HG03108 (cell line): ENCODE measurements at regions not wholly inside any gene's neighbourhood (a gene's known extent, or its start where the extent isn't known, plus 50 kb on each side); places are given as distances from the start of the nearest gene placed in this dataset.

Experiments used
- ATAC-seq: cut with Tn5 transposase; IDR thresholded peaks from one replicate; pipeline ENCODE4 v1.9.1; 2021; ENCODE audit warnings: moderate library complexity; ENCODE audit not compliant: unreplicated experiment

GRCh38 chr11:45556851-45557707 lies 108.3 kb downstream of the CHST1 start:
- ATAC-seq: no peak

- no peak for ATAC-seq
Observed at GRCh38 chr11:45554230-45554967, 111.0 kb downstream of the CHST1 start.

GRCh38 chr11:45553383-45553936 lies 112.0 kb downstream of the CHST1 start:
- no peak for ATAC-seq

GRCh38 chr11:45551191-45551713 lies 114.2 kb downstream of the CHST1 start:
- ATAC-seq: no peak

GRCh38 chr11:45549257-45549656 lies 116.2 kb downstream of the CHST1 start:
- no peak for ATAC-seq

GRCh38 chr11:45546366-45546765 lies 119.1 kb downstream of the CHST1 start:
- no peak for ATAC-seq

- ATAC-seq: no peak
Observed at GRCh38 chr11:45544826-45545225, 120.6 kb downstream of the CHST1 start.

GRCh38 chr11:45543808-45544422 lies 121.5 kb downstream of the CHST1 start:
- no peak for ATAC-seq

GRCh38 chr11:45543081-45543480 lies 122.3 kb downstream of the CHST1 start:
- ATAC-seq: no peak

GRCh38 chr11:45541693-45542434 lies 123.6 kb downstream of the CHST1 start:
- ATAC-seq: no peak

GRCh38 chr11:45538939-45539338 lies 126.5 kb downstream of the CHST1 start:
- ATAC-seq: no peak

- no peak for ATAC-seq
Observed at GRCh38 chr11:45538363-45538762, 127.1 kb downstream of the CHST1 start.

- ATAC-seq: no peak
Observed at GRCh38 chr11:45537614-45538013, 127.8 kb downstream of the CHST1 start.

GRCh38 chr11:45535033-45535432 lies 130.4 kb downstream of the CHST1 start:
- ATAC-seq: no peak

- ATAC-seq: no peak
Observed at GRCh38 chr11:45534132-45534531, 131.3 kb downstream of the CHST1 start.

GRCh38 chr11:45532546-45532945 lies 132.9 kb downstream of the CHST1 start:
- no peak for ATAC-seq

- no peak for ATAC-seq
Observed at GRCh38 chr11:45530776-45531175, 134.6 kb downstream of the CHST1 start.

- ATAC-seq: no peak
Observed at GRCh38 chr11:45530111-45530510, 135.3 kb downstream of the CHST1 start.

GRCh38 chr11:45528435-45528834 lies 137.0 kb downstream of the CHST1 start:
- no peak for ATAC-seq

- no peak for ATAC-seq
Observed at GRCh38 chr11:45527898-45528297, 137.5 kb downstream of the CHST1 start.
